ENCODE measurements at regions not wholly inside any gene's neighbourhood (a gene's known extent, or its start where the extent isn't known, plus 50 kb on each side); places are given as distances from the start of the nearest gene placed in this dataset.
A peak's percentile ranks its signal among the peaks of the same experiment; 100 is the strongest.

DNA sequence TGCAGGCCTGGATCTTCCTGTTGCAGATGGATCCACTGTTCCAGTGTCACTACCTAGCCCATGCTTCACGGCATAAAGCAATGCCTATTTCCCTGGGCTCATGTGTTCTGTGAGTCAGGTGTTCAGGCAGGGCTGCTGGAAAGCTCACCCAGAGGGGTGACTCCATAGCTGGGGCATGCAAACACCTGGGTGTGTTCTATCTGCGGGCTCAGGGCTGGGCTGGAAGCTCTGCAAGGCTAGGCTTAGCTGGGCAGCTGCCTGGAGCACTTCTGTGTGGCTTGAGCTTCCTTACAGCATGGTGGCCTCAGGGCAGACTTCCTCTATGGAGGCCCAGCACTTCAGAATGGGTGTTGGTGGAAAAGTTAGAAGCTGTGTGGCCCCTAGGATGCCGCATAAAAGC is 139.9 kb downstream of the GADD45G start:
- no peaks in the 10 kb centered on the region for H3K27me3 ChIP-seq (ENCODE audit: control insufficient read depth in 2 of 2, insufficient read depth in 2 of 2, low read length in 2 of 2)
- WGBS (ENCODE audit: insufficient coverage): 81% methylated on average over 2 of the region's 3 CpGs
- Mint-ChIP-seq H3K4me3 (no peak overlapping the region), H3K4me1 (peaks cover 24% of the 10 kb centered on the region), H3K27ac (no peak overlapping the region), H3K36me3 (no peaks in the 10 kb centered on the region), H3K27me3 (ENCODE audit: low read depth in 3 of 3) (peaks cover 0 to 8% (median 0%) of the 10 kb centered on the region in 3 donors), H3K9me3 (peaks cover 4 to 12% (median 8%) of the 10 kb centered on the region in 7 donors)
- H3K4me2 ChIP-seq (replicated peaks; ENCODE audit: extremely low read depth, low read length, poor library complexity, severe bottlenecking): no peak overlapping the region
- DNase-seq: no peak
- no peak overlapping the region for H3K9ac ChIP-seq (ENCODE audit: insufficient read depth, low read length, poor library complexity, severe bottlenecking)
- TF ChIP-seq, protein P1, sequence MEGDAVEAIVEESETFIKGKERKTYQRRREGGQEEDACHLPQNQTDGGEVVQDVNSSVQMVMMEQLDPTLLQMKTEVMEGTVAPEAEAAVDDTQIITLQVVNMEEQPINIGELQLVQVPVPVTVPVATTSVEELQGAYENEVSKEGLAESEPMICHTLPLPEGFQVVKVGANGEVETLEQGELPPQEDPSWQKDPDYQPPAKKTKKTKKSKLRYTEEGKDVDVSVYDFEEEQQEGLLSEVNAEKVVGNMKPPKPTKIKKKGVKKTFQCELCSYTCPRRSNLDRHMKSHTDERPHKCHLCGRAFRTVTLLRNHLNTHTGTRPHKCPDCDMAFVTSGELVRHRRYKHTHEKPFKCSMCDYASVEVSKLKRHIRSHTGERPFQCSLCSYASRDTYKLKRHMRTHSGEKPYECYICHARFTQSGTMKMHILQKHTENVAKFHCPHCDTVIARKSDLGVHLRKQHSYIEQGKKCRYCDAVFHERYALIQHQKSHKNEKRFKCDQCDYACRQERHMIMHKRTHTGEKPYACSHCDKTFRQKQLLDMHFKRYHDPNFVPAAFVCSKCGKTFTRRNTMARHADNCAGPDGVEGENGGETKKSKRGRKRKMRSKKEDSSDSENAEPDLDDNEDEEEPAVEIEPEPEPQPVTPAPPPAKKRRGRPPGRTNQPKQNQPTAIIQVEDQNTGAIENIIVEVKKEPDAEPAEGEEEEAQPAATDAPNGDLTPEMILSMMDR (IDR thresholded peaks at IDR 0.05): no peak
- H3K4me1 ChIP-seq (ENCODE audit: control insufficient read depth in 1 of 2, insufficient read depth in 2 of 2, low read length in 2 of 2): peaks cover 10 to 23% of the 10 kb centered on the region in 2 donors
- peaks cover 6 to 13% of the 10 kb centered on the region in 2 donors for H3K9me3 ChIP-seq (replicated peaks in 1 of 2; ENCODE audit: control insufficient read depth in 1 of 2, insufficient read depth in 1 of 2, low read length in 2 of 2)
- intact Hi-C loops (cut with micrococcal nuclease): no loop called here
- no peak overlapping the region for H3K4me3 ChIP-seq (replicated peaks in 1 of 3; ENCODE audit: low read depth in 2 of 3, low read length in 3 of 3)
- H3K27ac ChIP-seq (ENCODE audit: low read depth in 1 of 2, low read length in 2 of 2): no peak overlapping the region
- no peaks in the 10 kb centered on the region for H3K36me3 ChIP-seq (replicated peaks in 1 of 2; ENCODE audit: control insufficient read depth in 1 of 2, insufficient read depth in 2 of 2, low read length in 2 of 2)
- H2AFZ ChIP-seq (ENCODE audit: insufficient read depth, low read depth, low read length, poor library complexity, severe bottlenecking): no peak overlapping the region
- H3K79me2 ChIP-seq (ENCODE audit: insufficient read depth, low read length): no peaks in the 10 kb centered on the region
- no peaks in the 10 kb centered on the region for H4K20me1 ChIP-seq (ENCODE audit: insufficient read depth, low read length)

DNA sequence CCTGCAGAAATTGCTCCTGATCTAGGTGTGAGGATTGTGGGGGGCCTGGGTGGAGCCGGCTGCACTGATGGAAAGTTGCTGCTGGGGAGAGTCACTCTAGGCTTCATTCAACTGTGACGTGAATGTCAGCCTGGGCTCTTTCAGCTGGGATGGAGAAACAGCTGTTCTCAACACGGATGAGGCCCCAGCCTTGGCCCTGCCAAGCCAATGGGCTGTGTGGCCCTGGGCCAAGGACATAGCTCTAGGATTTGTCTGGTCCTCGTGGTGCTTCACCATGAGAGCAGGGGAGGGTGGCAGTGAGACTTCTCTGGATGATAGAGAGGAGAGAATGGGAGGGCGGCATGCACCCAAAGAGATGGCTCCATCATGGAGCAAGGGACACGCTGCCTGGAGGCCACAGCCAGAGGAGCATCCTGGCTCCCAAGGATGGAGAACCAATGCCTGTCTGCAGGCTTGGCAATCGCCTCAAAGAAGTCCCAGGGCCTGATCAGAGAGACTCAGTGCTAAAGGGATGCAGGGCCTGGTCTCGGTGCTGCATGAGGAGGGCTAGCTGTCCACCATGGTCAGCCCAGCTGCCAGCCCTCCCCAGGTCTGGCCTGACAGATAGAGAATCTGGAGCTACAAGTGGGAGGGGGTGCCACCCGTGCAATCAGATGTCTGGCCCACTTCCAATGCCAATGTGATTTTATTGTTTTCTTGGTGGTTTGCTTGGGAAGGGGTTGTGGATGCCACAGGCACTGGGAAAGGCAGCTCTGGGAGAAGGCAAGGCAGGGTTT is 141.0 kb downstream of the GADD45G start:
- H3K4me1 Mint-ChIP-seq: peaks cover 15% of the 10 kb centered on the region
- Histone ChIP-seq H3K9ac (ENCODE audit: insufficient read depth, low read length, poor library complexity, severe bottlenecking) (no peak overlapping the region), H4K20me1 (ENCODE audit: insufficient read depth, low read length) (no peaks in the 10 kb centered on the region), H3K9me3 (replicated peaks in 1 of 2; ENCODE audit: control insufficient read depth in 1 of 2, insufficient read depth in 1 of 2, low read length in 2 of 2) (peaks cover 6 to 13% of the 10 kb centered on the region in 2 donors), H2AFZ (ENCODE audit: insufficient read depth, low read depth, low read length, poor library complexity, severe bottlenecking) (no peak overlapping the region), H3K27ac (ENCODE audit: low read depth in 1 of 2, low read length in 2 of 2) (no peak overlapping the region), H3K79me2 (ENCODE audit: insufficient read depth, low read length) (no peaks in the 10 kb centered on the region), H3K27me3 (ENCODE audit: control insufficient read depth in 2 of 2, insufficient read depth in 2 of 2, low read length in 2 of 2) (no peaks in the 10 kb centered on the region), H3K4me3 (replicated peaks in 1 of 3; ENCODE audit: low read depth in 2 of 3, low read length in 3 of 3) (no peak overlapping the region), H3K36me3 (replicated peaks in 1 of 2; ENCODE audit: control insufficient read depth in 1 of 2, insufficient read depth in 2 of 2, low read length in 2 of 2) (no peaks in the 10 kb centered on the region), H3K4me1 (ENCODE audit: control insufficient read depth in 1 of 2, insufficient read depth in 2 of 2, low read length in 2 of 2) (peaks cover 5 to 12% of the 10 kb centered on the region in 2 donors), H3K4me2 (replicated peaks; ENCODE audit: extremely low read depth, low read length, poor library complexity, severe bottlenecking) (no peak overlapping the region)
- H3K4me3 Mint-ChIP-seq: no peak overlapping the region
- TF ChIP-seq, protein P1 (IDR thresholded peaks at IDR 0.05): no peak
- intact Hi-C loops (cut with micrococcal nuclease): no loop called here
- no peaks in the 10 kb centered on the region for H3K36me3 Mint-ChIP-seq
- 90% methylated on average over 9 of the region's 9 CpGs for WGBS (ENCODE audit: insufficient coverage)
- DNase-seq: no peak
- H3K27me3 Mint-ChIP-seq (ENCODE audit: low read depth in 3 of 3): peaks cover 0 to 6% (median 0%) of the 10 kb centered on the region in 3 donors
- peak overlapping the region in 1 of 7 donors; percentile 20 for H3K27ac Mint-ChIP-seq
- H3K9me3 Mint-ChIP-seq: peaks cover 4 to 12% (median 8%) of the 10 kb centered on the region in 7 donors
